ENCODE measurements at regions not wholly inside any gene's neighbourhood (a gene's known extent, or its start where the extent isn't known, plus 50 kb on each side); places are given as distances from the start of the nearest gene placed in this dataset.

- Histone ChIP-seq H3K4me2 (no peak overlapping the region), H3K36me3 (replicated peaks in 1 of 2; ENCODE audit: control insufficient read depth in 1 of 2, insufficient read depth in 2 of 2, low read length in 1 of 2) (no peaks in the 10 kb centered on the region), H3K79me2 (ENCODE audit: insufficient read depth) (no peaks in the 10 kb centered on the region), H3K9me2 (no peaks in the 10 kb centered on the region), H3K27me3 (ENCODE audit: insufficient read depth) (0 out of 2 replicates have a peak, but pooled peaks cover 16% of the 10 kb centered on the region), H4K20me1 (ENCODE audit: insufficient read depth) (no peaks in the 10 kb centered on the region), H3K9ac (no peak overlapping the region), H3K27ac (ENCODE audit: low read depth in 2 of 2, low read length in 1 of 2) (peak overlapping the region in 1 of 2 experiments; percentile 98; a peak in 2 of 4 replicates), H2AFZ (ENCODE audit: low read depth) (no peak overlapping the region), H3K9me3 (no peaks in the 10 kb centered on the region), H3K4me1 (ENCODE audit: control insufficient read depth in 1 of 2, insufficient read depth in 2 of 2, low read depth in 1 of 2, low read length in 1 of 2) (peaks cover 0 to 34% of the 10 kb centered on the region in 2 experiments; a peak in 2 of 4 replicates), H3F3A (replicated peaks; ENCODE audit: insufficient read depth) (no peaks in the 10 kb centered on the region), H3K4me3 (ENCODE audit: low read depth in 2 of 2, low read length in 1 of 2) (no peak overlapping the region)
- TF ChIP-seq YY1 (IDR thresholded peaks at IDR 0.05; ENCODE audit: low read depth) (no peak), TEAD4 (IDR thresholded peaks at IDR 0.05; ENCODE audit: borderline replicate concordance, insufficient read depth) (no peak), TCF12 (IDR thresholded peaks at IDR 0.05) (no peak), SIN3A (IDR thresholded peaks at IDR 0.05; ENCODE audit: borderline replicate concordance, low read depth, low read length) (no peak), GATA2 (CRISPR knock-in tag; IDR thresholded peaks at IDR 0.05) (no peak), FOXM1 (IDR thresholded peaks at IDR 0.05; ENCODE audit: low read depth) (no peak), RCOR1 (IDR thresholded peaks at IDR 0.05; ENCODE audit: low read length) (no peak), ZBTB33 (IDR thresholded peaks at IDR 0.05; ENCODE audit: borderline replicate concordance, low read depth) (no peak), GABPA (IDR thresholded peaks at IDR 0.05; ENCODE audit: low read depth) (no peak), ELF1 (IDR thresholded peaks at IDR 0.05) (no peak), RFX5 (IDR thresholded peaks at IDR 0.05; ENCODE audit: low read length) (no peak), CHD2 (IDR thresholded peaks at IDR 0.05; ENCODE audit: low read length, partially characterized antibody) (no peak), EZH2phosphoT487 (IDR thresholded peaks at IDR 0.05; ENCODE audit: borderline replicate concordance, low read depth) (no peak), POLR2AphosphoS5 (IDR thresholded peaks at IDR 0.05; ENCODE audit: low read depth, low read length) (no peak), EP300 (IDR thresholded peaks at IDR 0.05; ENCODE audit: borderline replicate concordance in 1 of 2, low read depth in 1 of 2, low read length in 1 of 2) (no peak), RXRA (IDR thresholded peaks at IDR 0.05; ENCODE audit: borderline replicate concordance, low read depth) (no peak)
- 61% methylated on average over 4 of the region's 4 CpGs for WGBS (ENCODE audit: low lambda C conversion rate)
- ChIA-PET POLR2A (no interaction called here), CTCF (interaction anchor here (1.0 to 3.6 kb wide), 6 partner anchors 7 to 340 kb away, joined by 4 to 10 read pairs (median 8); partner anchors contain the start of gene LSG1)
- DNase-seq = no peak
Observed at GRCh38 chr3:195012571-195012970, 258.4 kb downstream of the XXYLT1 start.
